GM19438 (cell line): ENCODE measurements at regions not wholly inside any gene's neighbourhood (a gene's known extent, or its start where the extent isn't known, plus 50 kb on each side); places are given as distances from the start of the nearest gene placed in this dataset.

ENCODE experiments used
- ATAC-seq: cut with Tn5 transposase; IDR thresholded peaks from one replicate; pipeline ENCODE4 v1.9.1; 2021; ENCODE audit warnings: low read depth; ENCODE audit not compliant: unreplicated experiment

DNA sequence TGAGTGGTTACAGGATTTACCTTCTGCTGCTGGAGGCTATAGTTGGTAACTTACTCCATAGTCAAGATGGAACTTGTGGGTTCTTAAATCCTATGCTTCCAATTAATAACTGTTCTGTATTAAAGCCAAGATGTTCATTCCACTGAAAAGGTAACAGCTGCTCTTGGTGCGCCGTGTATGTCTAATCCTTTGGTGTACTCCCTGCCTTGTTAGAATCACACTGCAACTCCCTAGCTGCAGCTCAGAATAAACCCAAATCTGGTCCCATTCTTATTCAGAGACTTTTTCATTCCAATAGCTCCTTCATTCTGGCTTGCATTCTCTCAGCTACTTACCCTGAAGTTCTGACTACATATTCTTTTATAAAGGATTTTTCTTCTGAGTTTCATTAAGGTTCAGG, 1355.5 kb downstream of the MAT2B start:
- ATAC-seq, result no peak

DNA sequence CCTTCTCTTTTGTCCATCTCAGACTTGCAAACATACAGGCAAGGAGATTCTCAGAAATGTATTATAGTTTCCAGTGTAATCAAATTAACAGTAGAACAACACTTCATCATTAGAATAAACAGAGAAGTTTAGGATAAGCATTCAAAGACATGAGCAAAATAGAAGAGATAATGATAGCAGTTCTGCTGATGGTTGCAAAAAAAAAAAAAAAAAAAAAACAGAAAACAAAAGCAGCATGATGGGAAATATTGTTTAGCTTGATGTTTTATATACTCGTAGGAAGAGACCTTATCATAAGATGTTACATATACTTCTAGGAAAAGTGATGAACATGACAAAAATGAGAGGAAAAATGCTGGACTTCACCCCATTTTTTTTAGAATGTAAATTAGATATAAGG, 1356.2 kb downstream of the MAT2B start:
- no peak for ATAC-seq

DNA sequence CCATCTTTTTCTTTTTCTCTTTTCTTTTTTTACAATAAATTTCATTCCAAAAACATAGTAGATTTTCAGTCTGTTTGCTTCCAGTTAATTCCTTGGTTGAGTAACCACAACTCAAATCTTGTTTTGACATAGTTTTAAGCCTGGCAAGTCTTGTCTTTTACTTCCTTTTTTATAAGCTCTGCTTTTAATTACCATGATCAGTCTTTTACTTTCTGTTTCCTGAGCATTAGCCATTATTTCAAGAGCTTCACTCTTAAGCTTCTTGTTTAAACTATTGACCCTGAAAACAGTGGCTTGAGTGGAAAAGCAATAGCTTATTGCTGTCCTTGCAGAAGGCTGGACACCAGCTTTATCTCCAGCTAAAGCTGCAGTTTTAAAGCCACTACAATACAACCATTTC, 1363.3 kb downstream of the MAT2B start:
- no peak for ATAC-seq

GRCh38 chr5:164869325-164869724, 1363.9 kb downstream of the MAT2B start:
- no peak for ATAC-seq

GRCh38 chr5:164876793-164877192, 1371.4 kb downstream of the MAT2B start:
- ATAC-seq, result no peak

DNA sequence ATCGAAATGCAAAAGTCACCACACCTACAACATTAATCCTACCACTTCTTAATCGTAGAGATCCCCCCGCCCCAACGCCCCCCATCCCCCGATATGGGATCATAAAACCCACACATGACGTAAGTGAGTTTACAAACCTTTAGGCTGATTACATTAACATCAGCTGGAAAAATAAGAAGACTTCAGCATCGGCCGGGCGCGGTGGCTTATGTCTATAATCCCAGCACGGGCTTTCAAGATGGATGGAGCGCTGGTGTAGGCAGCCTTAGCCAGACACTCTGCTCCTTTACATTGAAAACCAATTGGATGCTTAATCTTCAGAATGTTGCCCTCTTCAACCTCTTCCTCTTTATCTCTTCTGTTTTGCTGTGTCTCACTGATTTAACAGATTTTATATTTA, 1376.0 kb downstream of the MAT2B start:
- ATAC-seq, result no peak

- ATAC-seq, result no peak
Measured at GRCh38 chr5:164885179-164885578, 1379.8 kb downstream of the MAT2B start.

- no peak for ATAC-seq
Measured at GRCh38 chr5:164893071-164893470, 1387.7 kb downstream of the MAT2B start.

GRCh38 chr5:164898705-164899104, 1393.3 kb downstream of the MAT2B start:
- no peak for ATAC-seq

GRCh38 chr5:164909673-164910072, 1404.3 kb downstream of the MAT2B start:
- ATAC-seq, result no peak

DNA sequence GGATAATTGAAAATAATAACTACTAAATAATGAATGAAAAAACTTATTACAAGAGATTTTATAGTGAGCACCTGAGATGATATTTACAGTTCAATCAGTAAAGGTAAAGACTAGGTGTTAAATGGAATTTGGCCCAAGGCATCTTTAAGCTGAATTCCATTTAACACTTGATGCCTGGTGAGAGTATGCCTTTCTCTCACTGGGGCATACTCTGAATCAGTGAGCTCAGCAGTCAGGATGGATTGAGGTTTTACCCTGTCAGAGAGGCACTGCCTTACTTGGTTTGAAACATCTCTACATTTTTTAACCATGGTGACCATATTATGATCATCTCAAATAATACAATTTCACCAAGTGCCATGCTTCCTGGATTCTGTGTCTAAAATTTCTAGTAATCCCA, 1416.3 kb downstream of the MAT2B start:
- no peak for ATAC-seq

GRCh38 chr5:164934039-164934438, 1428.6 kb downstream of the MAT2B start:
- no peak for ATAC-seq

GRCh38 chr5:164934561-164934960, 1429.1 kb downstream of the MAT2B start:
- no peak for ATAC-seq

GRCh38 chr5:164941132-164941531, 1435.7 kb downstream of the MAT2B start:
- no peak for ATAC-seq

DNA sequence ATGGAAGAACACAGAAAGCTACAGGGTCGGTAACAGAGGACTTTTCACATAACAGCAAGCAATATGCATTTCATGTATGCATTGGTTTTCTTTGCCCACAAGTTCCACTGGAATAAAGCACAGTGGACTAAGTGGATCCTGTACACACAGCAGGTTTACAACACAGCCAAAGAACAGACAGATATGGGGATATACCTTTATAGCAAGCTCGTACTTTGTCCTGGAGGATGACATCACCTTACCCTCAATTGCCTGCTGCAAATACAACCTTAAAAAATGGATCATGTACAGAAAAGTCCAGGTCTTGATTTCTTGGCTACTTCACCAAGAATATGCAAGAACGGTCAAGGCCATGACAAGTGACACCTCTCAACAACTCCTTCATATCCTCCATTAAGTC, 1445.5 kb downstream of the MAT2B start:
- no peak for ATAC-seq

- no peak for ATAC-seq
Measured at GRCh38 chr5:164951570-164951969, 1446.2 kb downstream of the MAT2B start.

- no peak for ATAC-seq
Measured at GRCh38 chr5:164958688-164959087, 1453.3 kb downstream of the MAT2B start.

DNA sequence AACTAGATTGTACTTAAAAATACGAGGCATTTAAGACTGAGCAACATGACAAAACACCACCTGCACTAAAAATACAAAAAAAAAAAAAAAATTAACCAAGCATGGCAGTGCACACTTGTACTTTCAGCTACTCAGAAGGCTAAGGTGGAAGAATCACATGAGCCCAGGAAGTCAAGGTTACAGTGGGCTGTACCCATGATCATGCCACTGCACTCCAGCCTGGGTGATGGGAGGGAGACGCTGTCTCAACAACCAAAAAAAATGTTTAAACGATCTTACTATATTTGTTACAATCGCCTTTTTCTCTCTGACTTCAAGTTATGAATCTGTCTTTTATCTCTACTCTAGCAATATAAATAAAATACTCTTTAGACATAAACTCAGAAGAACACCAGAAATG, 1454.3 kb downstream of the MAT2B start:
- ATAC-seq, result no peak

GRCh38 chr5:164962329-164962961, 1457.0 kb downstream of the MAT2B start:
- no peak for ATAC-seq

DNA sequence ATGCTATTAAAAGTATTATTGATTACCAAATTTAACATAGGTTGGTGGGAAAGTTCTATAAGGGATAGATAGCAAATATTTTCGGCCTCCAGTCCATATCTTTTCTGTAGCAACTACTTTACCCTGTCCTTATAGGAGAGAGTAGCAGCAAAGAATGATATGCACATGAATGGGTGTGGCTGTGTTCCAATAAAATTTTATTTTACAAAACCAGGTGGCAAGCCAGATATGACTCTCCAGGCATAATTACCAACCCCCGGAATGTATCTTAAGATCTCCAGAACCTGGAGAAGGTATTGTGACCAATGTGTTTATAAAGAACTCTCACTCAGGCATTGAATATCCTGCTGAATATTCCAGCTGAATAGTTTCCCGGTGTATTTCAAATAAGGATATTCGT, 1461.2 kb downstream of the MAT2B start:
- no peak for ATAC-seq

GRCh38 chr5:164967354-164967753, 1461.9 kb downstream of the MAT2B start:
- no peak for ATAC-seq

GRCh38 chr5:164972973-164973372, 1467.6 kb downstream of the MAT2B start:
- ATAC-seq, result no peak

DNA sequence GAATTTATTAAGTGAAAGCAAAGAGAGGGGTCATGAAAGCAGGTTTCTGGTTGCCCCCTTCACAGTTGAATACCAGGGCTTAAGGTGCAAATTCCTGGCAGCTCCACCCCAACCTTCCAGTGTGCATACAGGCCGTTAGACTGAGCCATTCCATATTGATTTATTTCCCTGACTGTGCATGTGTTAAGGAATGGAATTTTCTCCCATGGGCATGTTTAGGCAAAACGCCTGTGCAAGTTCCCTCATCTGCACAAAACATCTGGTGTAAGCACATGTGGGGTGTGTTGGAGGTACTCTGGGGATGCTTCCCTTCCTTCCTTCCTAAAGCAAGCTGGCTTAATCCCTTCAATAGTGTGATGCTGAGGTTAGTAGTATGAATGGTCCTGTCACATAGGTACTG, 1470.6 kb downstream of the MAT2B start:
- no peak for ATAC-seq
